Esophagus squamous epithelium (tissue), 5 donors: ENCODE measurements at regions not wholly inside any gene's neighbourhood (a gene's known extent, or its start where the extent isn't known, plus 50 kb on each side); places are given as distances from the start of the nearest gene placed in this dataset.

Source experiments
- DNase-seq: peaks from one replicate; lab custom pipeline; 2025; lab: John Stamatoyannopoulos, UW
- H3K27ac ChIP-seq, 4 donors: fragments of 200-600 bp; sonication (generic); one replicate each; pipeline ENCODE4 v1.5.1; 2016 to 2019; ENCODE audit warnings: mild to moderate bottlenecking in 1 of 4
- H3K27me3 ChIP-seq, 4 donors: fragments of 200-600 bp; sonication (generic); 1 replicate in 3 of 4; 2 replicates in 1 of 4; pipeline versions ENCODE4 v1.5.1 to v1.6.0; 2017 to 2021; ENCODE audit warnings: antibody characterized with exemption in 1 of 4
- H3K36me3 ChIP-seq, 3 donors: fragments of 200-600 bp; sonication (generic); one replicate each; pipeline ENCODE4 v1.5.1; 2016 to 2019
- H3K4me1 ChIP-seq, 3 donors: fragments of 200-600 bp; sonication (generic); one replicate each; pipeline ENCODE4 v1.5.1; 2017 to 2019
- H3K4me3 ChIP-seq, 4 donors: fragments of 200-600 bp; sonication (generic); 1 replicate in 3 of 4; 2 replicates in 1 of 4; pipeline ENCODE4 v1.5.1; 2016 to 2019; ENCODE audit warnings: mild to moderate bottlenecking in 2 of 4, moderate library complexity in 1 of 4
- H3K9me3 ChIP-seq, 3 donors: fragments of 200-600 bp; sonication (generic); one replicate each; pipeline ENCODE4 v1.5.1; 2016 to 2019
- CTCF ChIP-seq, 6 experiments: fragments of 450-650 bp in 4 of 6; fragments of 200-600 bp in 2 of 6; sonication (generic) in 2 of 6; IDR thresholded peaks; one replicate each; pipeline ENCODE4 v1.5.1; 2016 to 2019; ENCODE audit warnings: antibody characterized with exemption in 6 of 6, mild to moderate bottlenecking in 4 of 6, moderate library complexity in 4 of 6
- POLR2A ChIP-seq, 4 donors: fragments of 450-650 bp; IDR thresholded peaks; one replicate each; pipeline ENCODE4 v1.6.1; 2017; ENCODE audit warnings: antibody characterized with exemption in 4 of 4, mild to moderate bottlenecking in 4 of 4, moderate library complexity in 3 of 4
- WGBS, 2 donors: methylation state at CpG; one replicate each; pipeline ENCODE4 v1.1.5; 2018; 5-methylcytosine and 5-hydroxymethylcytosine counted together
- intact Hi-C: fragments of 100-400 bp; cut with DNase I; formaldehyde crosslinking; loops from one replicate; pipeline ENCODE4 v1.15.0; 2022
- donor health status: DM: yes; HTN: yes; CAD: no.

GRCh38 chr5:98583586-98583985, 189.9 kb upstream of the RGMB start:
- intact Hi-C loops: no loop called here
- Histone ChIP-seq H3K27me3 (no peaks in the 10 kb centered on the region), H3K4me1 (no peaks in the 10 kb centered on the region), H3K9me3 (no peaks in the 10 kb centered on the region), H3K27ac (no peak overlapping the region), H3K36me3 (no peaks in the 10 kb centered on the region), H3K4me3 (no peak overlapping the region)
- TF ChIP-seq POLR2A (IDR thresholded peaks at IDR 0.05) (no peak), CTCF (IDR thresholded peaks at IDR 0.05) (no peak)
- 74 to 87% methylated on average over 2 of the region's 2 CpGs for WGBS, 2 donors
- DNase-seq: no peak

GRCh38 chr5:98585661-98586310, 187.7 kb upstream of the RGMB start:
- DNase-seq: no peak
- WGBS, 2 donors: 36 to 37% methylated on average over 3 of the region's 3 CpGs
- H3K9me3 ChIP-seq: no peaks in the 10 kb centered on the region

GRCh38 chr5:98586581-98586980, 186.9 kb upstream of the RGMB start:
- Histone ChIP-seq H3K9me3 (no peaks in the 10 kb centered on the region), H3K27me3 (no peaks in the 10 kb centered on the region), H3K4me1 (no peaks in the 10 kb centered on the region), H3K27ac (no peak overlapping the region), H3K36me3 (no peaks in the 10 kb centered on the region), H3K4me3 (no peak overlapping the region)
- TF ChIP-seq POLR2A (IDR thresholded peaks at IDR 0.05) (no peak), CTCF (IDR thresholded peaks at IDR 0.05) (no peak)
- 75 to 82% methylated on average over 4 of the region's 4 CpGs for WGBS, 2 donors
- intact Hi-C loops: no loop called here
- DNase-seq: no peak

More at GRCh38 chr5:98585661-98586310, 187.7 kb upstream of the RGMB start:
- H3K36me3 ChIP-seq: no peaks in the 10 kb centered on the region
- no peak overlapping the region for H3K27ac ChIP-seq
- no peak for TF ChIP-seq POLR2A (IDR thresholded peaks at IDR 0.05)
- no peak for TF ChIP-seq CTCF (IDR thresholded peaks at IDR 0.05)
- intact Hi-C loops: no loop called here
- H3K4me3 ChIP-seq: no peak overlapping the region
- H3K4me1 ChIP-seq: no peaks in the 10 kb centered on the region
- H3K27me3 ChIP-seq: no peaks in the 10 kb centered on the region

GRCh38 chr5:98587166-98587565, 186.3 kb upstream of the RGMB start:
- H3K27me3 ChIP-seq: no peaks in the 10 kb centered on the region
- TF ChIP-seq CTCF (IDR thresholded peaks at IDR 0.05) (no peak), POLR2A (IDR thresholded peaks at IDR 0.05) (no peak)
- intact Hi-C loops: no loop called here
- WGBS, 2 donors: 66 to 87% methylated on average over 5 of the region's 5 CpGs
- no peak overlapping the region for H3K27ac ChIP-seq
- no peaks in the 10 kb centered on the region for H3K36me3 ChIP-seq
- no peaks in the 10 kb centered on the region for H3K9me3 ChIP-seq
- H3K4me3 ChIP-seq: no peak overlapping the region
- no peak for DNase-seq
- no peaks in the 10 kb centered on the region for H3K4me1 ChIP-seq

GRCh38 chr5:98588215-98588614, 185.2 kb upstream of the RGMB start:
- no peak for DNase-seq
- Histone ChIP-seq H3K36me3 (no peaks in the 10 kb centered on the region), H3K4me3 (no peak overlapping the region), H3K4me1 (no peaks in the 10 kb centered on the region), H3K9me3 (no peaks in the 10 kb centered on the region), H3K27ac (no peak overlapping the region), H3K27me3 (no peaks in the 10 kb centered on the region)
- TF ChIP-seq POLR2A (IDR thresholded peaks at IDR 0.05) (no peak), CTCF (IDR thresholded peaks at IDR 0.05) (no peak)
- intact Hi-C loops: no loop called here
- 45% methylated on average over 3 of the region's 3 CpGs for WGBS, 2 donors
